Medulla oblongata (tissue), 1 donor: ENCODE measurements at regions not wholly inside any gene's neighbourhood (a gene's known extent, or its start where the extent isn't known, plus 50 kb on each side); places are given as distances from the start of the nearest gene placed in this dataset.
"Not testable (repeated sequence)": the region's sequence is repeated elsewhere in the genome, so short reads cannot be mapped to it uniquely, and the experiment has no call there.

Experiments
- DNase-seq: peaks from one replicate; pipeline ENCODE4 v3.0.0-alpha.2; 2015; ENCODE audit errors: extremely low spot score

DNA sequence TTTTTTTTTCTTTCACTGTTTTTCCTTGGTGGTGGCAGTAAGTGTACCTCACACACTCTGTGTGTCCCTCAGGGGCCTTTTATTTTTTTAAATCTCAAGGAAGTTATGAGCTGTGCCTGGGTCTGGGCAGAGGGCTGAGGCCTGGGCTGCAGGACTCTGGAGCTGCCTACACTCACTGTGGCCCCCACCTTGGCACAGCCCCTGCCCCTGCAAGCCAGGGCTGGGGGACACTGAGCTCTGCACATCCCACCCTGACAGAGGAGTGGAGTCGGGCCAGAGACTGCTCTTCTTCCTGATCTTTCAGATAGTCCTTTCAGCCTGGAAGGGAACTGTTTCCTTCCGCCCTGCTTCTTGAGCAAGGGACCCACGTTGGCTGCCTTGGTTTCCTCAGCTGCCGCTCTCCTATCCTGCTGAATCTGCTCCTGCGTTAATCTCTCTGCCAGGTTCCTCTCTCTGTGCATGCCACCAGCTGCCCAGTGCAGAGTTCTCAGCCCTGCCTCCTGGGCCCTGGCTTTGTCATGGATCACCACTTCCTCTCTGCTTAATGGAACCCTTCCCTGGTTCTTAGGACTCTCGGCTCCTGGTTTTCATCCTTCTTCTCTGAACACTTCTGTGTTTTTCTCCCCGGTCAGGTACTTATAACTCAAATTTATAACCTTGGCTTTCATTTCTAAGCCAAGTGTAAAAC is 502.3 kb downstream of the DIRAS2 start:
- DNase-seq = no peak

GRCh38 chr9:90141723-90142122 is 500.9 kb downstream of the DIRAS2 start:
- DNase-seq = peak; percentile 19

GRCh38 chr9:90142580-90142979 is 500.0 kb downstream of the DIRAS2 start:
- peak; percentile 66 for DNase-seq

DNA sequence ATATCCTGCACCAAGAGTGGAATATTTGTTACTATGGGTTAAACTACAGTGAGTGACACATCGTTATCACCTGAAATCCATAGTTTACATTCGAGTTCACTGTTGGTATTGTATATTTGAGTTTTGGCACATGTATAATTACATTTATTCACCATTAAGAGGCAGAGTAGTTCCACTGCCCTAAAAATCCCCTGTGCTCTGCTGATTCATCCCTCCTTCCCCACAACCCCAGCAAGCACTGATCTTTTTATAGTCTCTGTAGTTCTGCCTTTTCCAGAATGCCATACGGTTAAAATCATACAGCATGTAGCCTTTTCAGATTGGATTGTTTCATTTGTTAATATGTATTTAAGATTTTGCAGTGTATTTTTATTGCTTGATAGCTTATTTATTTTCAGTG is 495.2 kb downstream of the DIRAS2 start:
- no peak for DNase-seq

GRCh38 chr9:90156318-90156717 is 486.3 kb downstream of the DIRAS2 start:
- DNase-seq = no peak

DNA sequence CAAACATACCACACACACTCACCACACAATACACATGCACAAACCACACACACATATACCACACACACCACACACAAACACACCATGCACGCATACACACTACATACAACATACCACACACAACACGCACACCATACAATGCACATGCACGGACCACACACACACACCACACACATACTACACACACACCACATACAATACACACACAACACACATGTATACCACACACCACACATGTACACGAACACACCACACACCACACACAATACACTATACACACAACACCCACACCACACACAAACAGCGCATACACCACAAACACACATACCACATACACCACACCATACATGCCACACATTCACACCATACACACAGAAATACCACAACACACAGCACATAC is 480.3 kb downstream of the DIRAS2 start:
- no peak for DNase-seq

- DNase-seq = no peak
Measured at GRCh38 chr9:90162819-90163218, 479.8 kb downstream of the DIRAS2 start.

GRCh38 chr9:90165281-90165680 is 477.3 kb downstream of the DIRAS2 start:
- DNase-seq = no peak

GRCh38 chr9:90166374-90166773 is 476.2 kb downstream of the DIRAS2 start:
- not testable (repeated sequence) for DNase-seq

DNA sequence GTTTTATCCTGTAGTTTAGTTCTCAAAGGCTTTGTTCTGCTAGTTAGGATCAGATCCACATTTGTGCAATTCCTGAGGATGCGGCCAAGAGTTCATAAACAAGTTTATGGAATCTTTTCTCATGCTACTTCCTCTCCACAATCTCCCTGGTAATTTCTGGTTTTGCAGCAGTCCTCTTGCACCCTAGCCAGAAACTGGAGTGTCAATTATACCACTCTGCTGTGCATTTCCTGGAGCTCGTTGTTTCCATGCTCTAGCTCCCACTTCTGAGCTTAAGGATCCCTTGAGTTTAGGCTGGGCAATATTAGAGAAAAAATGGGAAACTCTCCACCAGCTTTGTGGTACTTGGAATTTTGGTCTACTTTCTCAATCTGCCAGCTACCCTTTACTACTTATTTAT is 474.7 kb downstream of the DIRAS2 start:
- no peak for DNase-seq

DNA sequence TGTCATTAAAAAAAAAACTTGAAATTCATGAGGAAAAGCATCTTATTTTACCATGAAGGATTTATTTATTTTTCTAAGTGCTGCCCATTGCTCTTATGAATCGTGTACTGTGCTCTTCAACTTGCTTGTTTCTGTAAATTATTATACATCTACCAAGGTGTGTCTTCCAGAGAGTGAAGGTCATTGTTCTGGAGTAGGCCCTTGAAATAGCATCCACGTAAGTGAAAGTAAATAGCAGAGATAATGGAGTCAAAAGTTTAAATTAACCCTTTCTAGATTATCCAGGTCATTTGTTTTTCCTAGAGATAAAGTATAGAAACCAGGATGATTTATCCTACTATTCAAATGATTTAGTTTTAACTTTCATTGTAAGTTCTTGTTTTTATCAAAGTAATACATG is 473.1 kb downstream of the DIRAS2 start:
- DNase-seq = no peak

DNA sequence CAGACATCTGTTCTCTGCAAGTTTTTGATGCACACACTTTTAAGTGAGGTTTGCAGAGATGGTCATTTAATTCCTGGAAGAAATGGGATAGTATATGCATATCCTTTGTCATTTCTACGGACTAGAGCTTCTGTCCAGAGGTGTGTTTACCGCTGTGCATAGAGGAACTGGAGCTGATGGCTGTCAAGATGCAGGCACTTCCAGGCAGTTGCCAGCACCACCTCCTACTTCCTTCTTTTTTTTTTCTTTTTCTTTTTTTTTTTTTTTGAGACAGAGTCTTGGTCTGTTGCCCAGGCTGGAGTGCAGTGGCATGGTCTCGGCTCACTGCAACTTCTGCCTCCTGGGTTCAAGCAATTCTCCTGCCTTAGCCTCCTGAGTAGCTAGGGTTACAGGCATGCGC is 468.7 kb downstream of the DIRAS2 start:
- not testable (repeated sequence) for DNase-seq

DNA sequence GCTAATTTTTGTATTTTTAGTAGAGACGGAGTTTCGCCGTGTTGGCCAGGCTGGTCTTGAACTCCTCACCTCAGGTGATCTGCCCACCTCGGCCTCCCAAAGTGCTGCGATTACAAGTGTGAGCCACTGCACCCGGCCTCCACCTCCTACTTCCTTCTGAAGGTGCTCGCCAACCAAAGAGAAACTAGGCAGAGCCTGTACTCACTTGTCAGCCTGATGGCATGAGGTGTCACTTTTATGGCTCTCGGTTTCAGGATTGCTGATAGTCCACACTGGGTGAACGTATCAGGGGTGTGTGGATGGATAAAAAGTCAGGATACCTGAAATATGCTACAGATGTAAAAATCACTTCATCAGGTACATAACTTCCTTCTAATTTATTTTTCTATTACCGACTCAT is 468.3 kb downstream of the DIRAS2 start:
- not testable (repeated sequence) for DNase-seq

DNA sequence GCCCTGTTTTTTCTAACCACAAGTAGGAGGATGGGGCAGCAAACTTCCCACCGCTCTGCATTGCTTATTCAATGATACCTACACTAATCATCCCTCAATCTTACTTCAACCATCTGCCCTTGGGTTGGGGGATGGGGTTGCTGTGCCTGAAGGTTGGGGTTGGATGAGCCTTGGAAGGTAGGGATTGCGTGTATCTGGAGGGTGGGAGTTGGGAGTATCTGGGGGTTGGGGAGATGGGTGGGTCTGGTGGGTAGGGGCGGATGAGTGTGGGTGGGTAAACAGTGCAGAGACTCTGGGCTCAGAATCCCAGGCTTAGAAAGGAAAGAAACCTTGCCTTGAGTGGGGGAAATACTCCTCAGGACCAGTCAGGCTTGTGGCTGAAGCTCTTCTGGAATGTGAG is 467.4 kb downstream of the DIRAS2 start:
- DNase-seq = no peak

GRCh38 chr9:90175865-90176264 is 466.8 kb downstream of the DIRAS2 start:
- DNase-seq = no peak

DNA sequence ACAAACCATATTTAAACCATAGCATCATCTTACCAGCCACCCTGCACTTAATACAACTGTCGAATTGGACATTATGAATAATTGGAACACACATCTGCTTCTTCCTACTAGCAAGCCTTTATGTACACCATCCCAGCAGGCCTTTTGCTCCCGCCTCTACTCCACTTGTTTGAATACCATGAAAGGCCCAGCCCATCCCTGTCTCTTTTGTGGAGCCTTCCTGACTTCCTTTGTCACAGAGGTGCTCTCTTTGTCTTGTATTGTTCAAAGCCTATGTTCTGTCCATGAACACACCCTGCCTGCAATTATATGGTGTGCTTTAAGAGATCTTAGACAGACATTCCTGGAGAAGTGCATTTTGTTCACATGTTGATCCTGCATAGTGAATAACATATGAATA is 465.7 kb downstream of the DIRAS2 start:
- no peak for DNase-seq

DNA sequence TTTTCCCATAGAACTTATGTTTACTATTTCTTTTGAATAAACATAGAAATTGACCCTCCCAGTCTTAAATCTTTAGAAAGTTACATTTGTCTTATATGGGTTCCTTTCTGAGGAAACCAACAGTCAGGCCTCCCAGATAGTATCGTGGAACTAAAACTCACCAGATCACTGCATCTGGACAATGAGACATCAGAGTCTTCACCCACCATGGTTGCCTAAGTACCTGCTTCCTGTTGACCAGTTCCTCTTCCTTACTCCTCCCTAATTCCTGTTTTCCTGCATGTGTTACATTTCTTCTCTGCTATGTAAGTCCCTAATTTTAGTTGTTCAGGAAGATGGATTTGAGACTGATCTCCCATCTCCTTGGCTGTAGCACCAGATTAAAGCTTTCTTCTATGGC is 462.2 kb downstream of the DIRAS2 start:
- no peak for DNase-seq

DNA sequence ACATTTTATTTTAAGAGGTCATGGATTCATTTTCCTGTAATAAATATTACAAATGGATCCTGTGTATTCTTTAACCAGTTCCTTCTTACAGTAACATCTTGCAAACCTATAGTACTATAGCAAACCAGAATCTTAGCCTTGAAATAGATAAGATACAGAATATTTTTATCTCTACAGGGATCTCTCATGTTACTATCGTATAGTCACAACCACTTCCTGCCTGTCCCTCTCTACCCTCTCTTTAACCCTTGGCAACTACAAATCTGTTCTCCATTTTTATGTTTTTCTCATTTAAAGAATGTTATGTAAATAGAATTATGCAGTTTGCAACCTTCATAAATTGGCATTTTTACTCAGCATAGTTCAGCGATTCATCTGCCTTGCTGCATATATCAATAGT is 454.0 kb downstream of the DIRAS2 start:
- DNase-seq = no peak

GRCh38 chr9:90189306-90189705 is 453.3 kb downstream of the DIRAS2 start:
- peak; percentile 66 for DNase-seq

GRCh38 chr9:90192465-90192864 is 450.2 kb downstream of the DIRAS2 start:
- DNase-seq = not testable (repeated sequence)

- DNase-seq = no peak
Measured at GRCh38 chr9:90198956-90199355, 443.7 kb downstream of the DIRAS2 start.

DNA sequence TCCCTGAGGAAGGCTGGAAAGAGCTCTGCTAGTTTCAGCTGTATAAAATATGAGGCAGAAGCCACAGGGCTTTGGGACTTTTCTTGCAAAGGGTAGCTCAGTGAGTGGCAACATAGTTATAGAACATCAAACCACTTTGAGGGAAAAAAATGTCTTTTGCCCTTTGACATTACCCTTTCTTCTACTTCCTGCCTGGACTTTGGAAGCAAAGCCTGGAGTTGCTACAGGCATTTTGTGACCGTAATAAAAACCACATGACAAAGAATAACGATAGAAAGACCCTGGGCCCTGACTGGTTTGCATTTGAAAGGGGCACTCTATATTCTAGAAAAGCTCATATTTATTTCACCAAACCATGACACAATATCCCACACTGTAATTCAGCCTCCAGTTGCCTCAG is 440.9 kb downstream of the DIRAS2 start:
- DNase-seq = no peak

DNA sequence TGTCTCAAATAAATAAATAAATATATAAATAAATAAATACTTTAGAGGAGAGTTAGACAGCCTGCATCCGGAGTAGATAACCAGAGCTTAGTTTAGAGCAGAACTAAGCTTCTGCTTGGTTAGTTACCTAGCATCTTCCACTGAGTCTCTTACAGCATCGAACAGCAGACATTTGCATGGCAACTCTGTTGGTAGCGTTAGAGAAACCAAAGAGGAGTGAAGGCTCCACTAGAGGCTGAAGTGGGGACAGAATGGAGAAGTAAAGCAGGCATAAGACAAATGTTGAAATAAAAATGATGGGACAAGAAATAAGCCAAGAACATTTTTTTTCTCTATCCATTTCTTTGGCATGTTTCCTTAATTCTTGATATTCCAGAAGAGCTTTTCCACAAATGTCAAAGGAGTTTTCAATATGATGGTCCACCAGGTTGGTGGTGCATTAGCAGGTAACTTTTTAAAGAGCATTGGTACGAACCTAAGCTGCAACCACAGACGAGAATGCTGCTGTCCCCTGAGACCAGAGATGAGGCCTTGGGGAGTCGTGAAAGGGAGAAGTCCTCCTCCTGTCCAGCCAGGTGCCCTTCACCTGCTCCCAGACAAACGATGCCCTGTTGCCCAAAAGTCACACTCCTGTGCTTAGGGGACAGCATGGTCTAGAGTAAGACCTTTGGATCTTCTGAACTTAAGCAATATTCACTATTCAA is 438.3 kb downstream of the DIRAS2 start:
- DNase-seq = no peak

DNA sequence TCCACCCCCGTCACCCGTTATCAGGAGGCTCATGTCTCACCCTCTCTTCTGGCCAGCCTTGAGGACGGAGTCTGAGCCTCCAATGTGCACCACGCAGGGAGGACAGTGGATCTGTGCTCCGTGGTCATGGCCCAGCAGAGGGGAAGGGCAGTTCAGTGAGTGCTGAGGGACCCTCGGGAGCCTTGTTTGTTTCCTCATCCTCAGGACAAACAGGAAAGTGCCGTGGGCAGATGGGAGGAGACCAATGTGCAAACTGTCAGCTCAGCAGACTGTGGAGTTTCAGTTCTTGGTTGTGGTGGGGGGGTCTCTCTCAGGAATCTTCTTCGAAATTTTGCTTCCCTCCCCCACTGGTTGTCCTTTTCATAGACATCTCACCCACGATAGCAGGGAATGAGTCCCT is 429.6 kb downstream of the DIRAS2 start:
- DNase-seq = peak; percentile 54
